Small intestine (tissue), 7 donors: ENCODE measurements at regions not wholly inside any gene's neighbourhood (a gene's known extent, or its start where the extent isn't known, plus 50 kb on each side); places are given as distances from the start of the nearest gene placed in this dataset.
A peak's percentile ranks its signal among the peaks of the same experiment; 100 is the strongest.

Experiments
- DNase-seq, 2 donors: peaks; one replicate each; pipeline versions ENCODE4 v3.0.0 to v3.0.0-alpha.2; 2013
- FAIRE-seq: peaks from 2 replicates; lab custom pipeline; 2012; peaks lifted over from hg19 to GRCh38; lab: Jason Lieb, UNC
- H3K27ac ChIP-seq, 3 donors: one replicate each; pipeline ENCODE4 v1.5.1; 2013; ENCODE audit warnings: low read length in 2 of 3, mild to moderate bottlenecking in 2 of 3, control low read depth in 1 of 3, inconsistent platforms in 1 of 3, low read depth in 1 of 3, moderate library complexity in 1 of 3
- H3K27me3 ChIP-seq, 3 donors: one replicate each; pipeline ENCODE4 v1.6.1; 2013; ENCODE audit warnings: low read length in 3 of 3, inconsistent platforms in 1 of 3; ENCODE audit not compliant: control insufficient read depth in 3 of 3, insufficient read depth in 3 of 3
- H3K36me3 ChIP-seq, 3 donors: one replicate each; pipeline ENCODE4 v1.6.1; 2013; ENCODE audit warnings: low read length in 3 of 3, inconsistent platforms in 1 of 3, low read depth in 1 of 3, mild to moderate bottlenecking in 1 of 3, moderate library complexity in 1 of 3; ENCODE audit not compliant: control insufficient read depth in 3 of 3, insufficient read depth in 2 of 3
- H3K4me1 ChIP-seq, 3 donors: one replicate each; pipeline ENCODE4 v1.6.1; 2013; ENCODE audit warnings: low read length in 2 of 3, inconsistent platforms in 1 of 3, low read depth in 1 of 3, mild to moderate bottlenecking in 1 of 3, moderate library complexity in 1 of 3; ENCODE audit not compliant: control insufficient read depth in 3 of 3, insufficient read depth in 2 of 3
- H3K4me3 ChIP-seq, 3 donors: one replicate each; pipeline ENCODE4 v1.5.1; 2013; ENCODE audit warnings: low read length in 3 of 3, control low read depth in 1 of 3, inconsistent platforms in 1 of 3, low read depth in 1 of 3, mild to moderate bottlenecking in 1 of 3, moderate library complexity in 1 of 3
- H3K9me3 ChIP-seq, 2 donors: one replicate each; pipeline ENCODE4 v1.6.1; 2013; ENCODE audit warnings: low read depth in 1 of 2, low read length in 1 of 2; ENCODE audit not compliant: control insufficient read depth in 2 of 2, insufficient read depth in 1 of 2
- WGBS, 3 donors: extraction: QIAGEN DNeasy Blood & Tissue Kit; methylation state at CpG; one replicate each; pipeline ENCODE4 v1.1.7; 2013; 5-methylcytosine and 5-hydroxymethylcytosine counted together
- donor health status: healthy with polysubstance abuse.
- donor health status: control.
- donor health status: control.
- donor health status: Bipolar disorder and iron deficiency.
- donor health status: healthy.

- DNase-seq: no peak
- peaks cover 0 to 10% of the 10 kb centered on the region in 2 donors for H3K9me3 ChIP-seq
- no peaks in the 10 kb centered on the region for H3K36me3 ChIP-seq
- no peak overlapping the region for H3K4me3 ChIP-seq
- no peak overlapping the region for H3K27ac ChIP-seq
- peaks cover 0 to 3% (median 0%) of the 10 kb centered on the region in 3 donors for H3K4me1 ChIP-seq
- FAIRE-seq: no peak
- H3K27me3 ChIP-seq: no peaks in the 10 kb centered on the region
- 84 to 93% (median 92%) methylated on average over 4 of the region's 4 CpGs for WGBS, 3 donors
These were observed 80.9 kb upstream of the CDC42BPA start for GRCh38 chr1:227399152-227399730.

GRCh38 chr1:227397354-227397978 lies 79.2 kb upstream of the CDC42BPA start:
- Histone ChIP-seq H3K27ac (no peak overlapping the region), H3K36me3 (no peaks in the 10 kb centered on the region), H3K27me3 (no peaks in the 10 kb centered on the region), H3K4me1 (peaks cover 0 to 3% (median 0%) of the 10 kb centered on the region in 3 donors), H3K4me3 (no peak overlapping the region), H3K9me3 (peaks cover 0 to 10% of the 10 kb centered on the region in 2 donors)
- WGBS, 3 donors: 83 to 86% (median 83%) methylated on average over 5 of the region's 5 CpGs
- FAIRE-seq (no peak), DNase-seq (no peak)

GRCh38 chr1:227396539-227397353 lies 78.5 kb upstream of the CDC42BPA start:
- Histone ChIP-seq H3K4me1 (peaks cover 0 to 3% (median 0%) of the 10 kb centered on the region in 3 donors), H3K27ac (no peak overlapping the region), H3K4me3 (no peak overlapping the region), H3K9me3 (peaks cover 0 to 8% of the 10 kb centered on the region in 2 donors), H3K36me3 (no peaks in the 10 kb centered on the region), H3K27me3 (no peaks in the 10 kb centered on the region)
- DNase-seq (peak in 1 of 2 donors; percentile 29), FAIRE-seq (no peak)
- 51 to 67% (median 60%) methylated on average over 8 of the region's 8 CpGs for WGBS, 3 donors

- H3K9me3 ChIP-seq: no peaks in the 10 kb centered on the region
- H3K27me3 ChIP-seq: no peaks in the 10 kb centered on the region
- H3K4me1 ChIP-seq: peaks cover 0 to 3% (median 0%) of the 10 kb centered on the region in 3 donors
- peak; percentile 29 to 53 for DNase-seq
- FAIRE-seq: no peak
- no peaks in the 10 kb centered on the region for H3K36me3 ChIP-seq
- H3K27ac ChIP-seq: no peak overlapping the region
- H3K4me3 ChIP-seq: no peak overlapping the region
- WGBS, 3 donors: 33 to 49% (median 45%) methylated on average over 2 of the region's 2 CpGs
These were observed 77.2 kb upstream of the CDC42BPA start for GRCh38 chr1:227395426-227396028.

GRCh38 chr1:227392984-227393764 lies 74.9 kb upstream of the CDC42BPA start:
- H3K4me3 ChIP-seq: no peak overlapping the region
- 47 to 51% (median 48%) methylated on average over 3 of the region's 3 CpGs for WGBS, 3 donors
- FAIRE-seq (no peak), DNase-seq (no peak)
- H3K36me3 ChIP-seq: no peaks in the 10 kb centered on the region
- no peak overlapping the region for H3K27ac ChIP-seq
- peaks cover 0 to 3% (median 0%) of the 10 kb centered on the region in 3 donors for H3K4me1 ChIP-seq
- no peaks in the 10 kb centered on the region for H3K9me3 ChIP-seq
- no peaks in the 10 kb centered on the region for H3K27me3 ChIP-seq

GRCh38 chr1:227391879-227392278 lies 73.6 kb upstream of the CDC42BPA start:
- 58 to 79% (median 66%) methylated on average over 4 of the region's 4 CpGs for WGBS, 3 donors
- DNase-seq (no peak), FAIRE-seq (no peak)
- no peaks in the 10 kb centered on the region for H3K36me3 ChIP-seq
- H3K27me3 ChIP-seq: no peaks in the 10 kb centered on the region
- peaks cover 0 to 3% (median 0%) of the 10 kb centered on the region in 3 donors for H3K4me1 ChIP-seq
- no peak overlapping the region for H3K27ac ChIP-seq
- no peak overlapping the region for H3K4me3 ChIP-seq
- no peaks in the 10 kb centered on the region for H3K9me3 ChIP-seq

GRCh38 chr1:227391211-227391610 lies 72.9 kb upstream of the CDC42BPA start:
- Histone ChIP-seq H3K4me1 (no peaks in the 10 kb centered on the region), H3K27me3 (no peaks in the 10 kb centered on the region), H3K4me3 (no peak overlapping the region), H3K36me3 (no peaks in the 10 kb centered on the region), H3K27ac (no peak overlapping the region), H3K9me3 (peaks cover 0 to 2% of the 10 kb centered on the region in 2 donors)
- WGBS, 3 donors: 68 to 84% (median 76%) methylated on average over 4 of the region's 4 CpGs
- DNase-seq (peak in 1 of 2 donors; percentile 33), FAIRE-seq (no peak)
